Endothelial cell of umbilical vein (primary cell): ENCODE measurements at regions not wholly inside any gene's neighbourhood (a gene's known extent, or its start where the extent isn't known, plus 50 kb on each side); places are given as distances from the start of the nearest gene placed in this dataset.
A peak's percentile ranks its signal among the peaks of the same experiment; 100 is the strongest.

Experiments used
- BruUV-seq: library from RNA; stranded (reverse); fragments of 400-500 nt; replicated peaks from 2 replicates; lab custom pipeline; 2021; lab: Mats Ljungman, UMichigan
- CTCF ChIA-PET: fragments of 300-600, 350-600 bp; sonication (Branson Sonifier 250); formaldehyde crosslinking; loops from one replicate; lab custom pipeline; 2021; ENCODE audit warnings: antibody characterized with exemption, inconsistent platforms; lab: Charles Lee
- POLR2A ChIA-PET: fragments of 300-600, 350-600 bp; sonication (Branson Sonifier 250); formaldehyde crosslinking; loops from one replicate; lab custom pipeline; 2021; ENCODE audit warnings: antibody characterized with exemption, inconsistent platforms; lab: Charles Lee
- DNase-seq: peaks from one replicate; pipeline ENCODE4 v3.0.0-alpha.2; 2011; ENCODE audit warnings: low read depth, low spot score
- FAIRE-seq: peaks from 2 replicates; lab custom pipeline; 2011; peaks lifted over from hg19 to GRCh38; lab: Jason Lieb, UNC
- H2AFZ ChIP-seq: 2 replicates; pipeline ENCODE4 v1.6.0; 2012; ENCODE audit warnings: low read depth, low read length, control low read depth, inconsistent platforms
- H3K27ac ChIP-seq: 2 replicates; pipeline ENCODE4 v1.5.1; 2011; ENCODE audit warnings: low read depth, mild to moderate bottlenecking, control low read depth, low read length, moderate library complexity; ENCODE audit not compliant: insufficient read depth
- H3K27me3 ChIP-seq, 2 experiments: 2 replicates each; pipeline versions ENCODE4 v1.6.0 to v1.6.1; 2011; ENCODE audit warnings: low read length in 2 of 2, mixed read lengths in 1 of 2; ENCODE audit not compliant: control insufficient read depth in 2 of 2, insufficient read depth in 2 of 2
- H3K36me3 ChIP-seq, 2 experiments: 2 replicates in 1 of 2; 3 replicates in 1 of 2; pipeline ENCODE4 v1.5.1; 2011; ENCODE audit warnings: low read length in 2 of 2, mild to moderate bottlenecking in 1 of 2, moderate library complexity in 1 of 2; ENCODE audit not compliant: control insufficient read depth in 2 of 2, insufficient read depth in 2 of 2; ENCODE audit errors: extremely low read depth in 1 of 2
- H3K4me1 ChIP-seq: 3 replicates; pipeline ENCODE4 v1.5.1; 2011; ENCODE audit warnings: mild to moderate bottlenecking, low read length; ENCODE audit not compliant: control insufficient read depth, insufficient read depth; ENCODE audit errors: extremely low read depth
- H3K4me2 ChIP-seq: 2 replicates; pipeline ENCODE4 v1.6.1; 2011; ENCODE audit warnings: low read length, control low read depth, mixed read lengths; ENCODE audit not compliant: insufficient read depth
- H3K4me3 ChIP-seq, 3 experiments: fragments of 200-600 bp in 1 of 3; sonication (generic), shearing (Covaris generic) in 1 of 3; replicated peaks in 1 of 3; 2 replicates each; pipeline ENCODE4 v1.5.1; 2011 to 2016; ENCODE audit warnings: control low read depth in 3 of 3, low read length in 3 of 3, mild to moderate bottlenecking in 2 of 3, inconsistent platforms in 1 of 3, low read depth in 1 of 3, moderate library complexity in 1 of 3; ENCODE audit not compliant: insufficient read depth in 1 of 3
- H3K79me2 ChIP-seq: 2 replicates; pipeline ENCODE4 v1.6.0; 2012; ENCODE audit warnings: low read length, inconsistent platforms; ENCODE audit not compliant: control insufficient read depth, insufficient read depth
- H3K9ac ChIP-seq: replicated peaks from 2 replicates; pipeline ENCODE3; 2011; ENCODE audit warnings: low read length, control low read depth; ENCODE audit not compliant: insufficient read depth; ENCODE audit errors: extremely low read depth
- H3K9me1 ChIP-seq: replicated peaks from 3 replicates; pipeline ENCODE4 v1.6.0; 2011; ENCODE audit warnings: mild to moderate bottlenecking, low read length; ENCODE audit not compliant: control insufficient read depth, insufficient read depth; ENCODE audit errors: extremely low read depth
- H3K9me3 ChIP-seq: replicated peaks from 2 replicates; pipeline ENCODE4 v1.5.1; 2012; ENCODE audit warnings: low read length, inconsistent platforms; ENCODE audit not compliant: control insufficient read depth, insufficient read depth
- H4K20me1 ChIP-seq: replicated peaks from 2 replicates; pipeline ENCODE3; 2011; ENCODE audit warnings: mild to moderate bottlenecking, low read length; ENCODE audit not compliant: control insufficient read depth, insufficient read depth; ENCODE audit errors: extremely low read depth
- CTCF ChIP-seq, 2 donors: IDR thresholded peaks; 1 replicate in 1 of 2; 2 replicates in 1 of 2; pipeline ENCODE4 v1.5.1; 2011; ENCODE audit warnings: low read length in 2 of 2, mild to moderate bottlenecking in 2 of 2, moderate library complexity in 2 of 2, control low read depth in 1 of 2, inconsistent platforms in 1 of 2, low read depth in 1 of 2; ENCODE audit not compliant: insufficient read depth in 1 of 2; ENCODE audit errors: extremely low read depth in 1 of 2
- EZH2 ChIP-seq: IDR thresholded peaks from 2 replicates; pipeline ENCODE4 v1.6.1; 2012; ENCODE audit warnings: borderline replicate concordance, low read depth, mild to moderate bottlenecking, moderate library complexity, low read length, inconsistent platforms; ENCODE audit not compliant: severe bottlenecking
- FOS ChIP-seq: IDR thresholded peaks from 2 replicates; pipeline ENCODE4 v1.6.1; 2011; ENCODE audit warnings: mild to moderate bottlenecking, low read length, moderate library complexity, borderline replicate concordance; ENCODE audit not compliant: insufficient read depth
- GATA2 ChIP-seq: IDR thresholded peaks from 2 replicates; pipeline ENCODE4 v1.7.0; 2011; ENCODE audit warnings: low read depth, mild to moderate bottlenecking, moderate library complexity, mixed read lengths, low read length; ENCODE audit not compliant: insufficient read length, insufficient read depth
- JUN ChIP-seq: IDR thresholded peaks from 2 replicates; pipeline ENCODE4 v1.6.1; 2011; ENCODE audit warnings: borderline replicate concordance, low read depth; ENCODE audit not compliant: insufficient read length, insufficient read depth
- MYC ChIP-seq: IDR thresholded peaks from one replicate; pipeline ENCODE4 v1.6.1; 2011; ENCODE audit warnings: mild to moderate bottlenecking, low read depth, low read length
- POLR2A ChIP-seq: IDR thresholded peaks from 2 replicates; pipeline ENCODE4 v1.6.1; 2012; ENCODE audit warnings: low read depth, mild to moderate bottlenecking, control low read depth, low read length
- POLR2AphosphoS5 ChIP-seq: IDR thresholded peaks from 2 replicates; pipeline ENCODE4 v1.6.1; 2012; ENCODE audit warnings: low read depth, mild to moderate bottlenecking, control low read depth, low read length, moderate library complexity; ENCODE audit not compliant: insufficient read depth
- dilution Hi-C: fragments of 300-500 bp; cut with MboI; formaldehyde crosslinking; loops from one replicate; pipeline ENCODE4 v1.15.0; 2019; ENCODE audit warnings: low sequenced_read_pairs; ENCODE audit not compliant: extremely low pct_ligation_motif_present
- intact Hi-C: fragments of 100-400 bp; cut with micrococcal nuclease; formaldehyde crosslinking; loops from one replicate; pipeline ENCODE4 v1.10.0; 2022
- TF ChIP-seq, protein P1 (sequence below): IDR thresholded peaks from 2 replicates; pipeline ENCODE4 v1.6.1; 2011; ENCODE audit not compliant: insufficient read depth, insufficient read length

DNA sequence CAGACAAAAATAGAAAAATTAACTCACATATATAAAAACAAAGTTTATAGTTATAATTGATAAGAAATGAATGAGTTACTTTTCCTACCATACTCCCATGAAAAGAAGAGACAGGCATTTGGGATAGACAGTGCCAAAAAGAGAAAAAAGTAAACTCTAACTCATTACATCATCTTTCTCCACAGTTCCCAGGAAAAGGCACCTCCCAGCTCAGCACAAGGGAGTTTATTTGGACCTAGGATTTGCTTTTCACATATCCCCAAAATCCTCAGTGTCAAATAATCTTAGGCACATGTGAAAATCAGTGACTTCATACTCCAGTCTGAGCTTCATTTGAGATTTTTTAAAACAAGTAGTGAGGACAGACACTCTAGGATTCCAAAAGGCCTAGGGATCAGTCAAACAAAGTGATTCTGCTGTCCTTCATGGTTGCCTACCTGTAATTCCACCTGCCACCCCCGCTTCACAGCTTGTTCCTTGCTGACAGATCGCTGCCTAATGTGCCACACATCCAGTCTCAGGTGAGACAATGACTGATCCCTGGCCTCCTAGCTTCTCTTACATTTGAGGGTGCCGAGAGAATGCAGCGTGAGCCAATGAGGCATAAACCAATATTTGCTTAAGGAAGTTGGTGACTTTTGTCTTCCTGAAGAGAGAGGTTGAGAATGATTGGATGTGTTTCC is 573.7 kb downstream of the TBL1XR1 start:
- BruUV-seq: no TSS peak
- TF ChIP-seq CTCF (IDR thresholded peaks at IDR 0.05; ENCODE audit: extremely low read depth in 1 of 2, insufficient read depth in 1 of 2, low read depth in 1 of 2, low read length in 2 of 2) (no peak), GATA2 (no peak), MYC (no peak), FOS (no peak), POLR2A (no peak), JUN (no peak), EZH2 (no peak), POLR2AphosphoS5 (no peak)
- TF ChIP-seq, protein P1, sequence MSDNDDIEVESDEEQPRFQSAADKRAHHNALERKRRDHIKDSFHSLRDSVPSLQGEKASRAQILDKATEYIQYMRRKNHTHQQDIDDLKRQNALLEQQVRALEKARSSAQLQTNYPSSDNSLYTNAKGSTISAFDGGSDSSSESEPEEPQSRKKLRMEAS: no peak
- Histone ChIP-seq H3K79me2 (no peaks in the 10 kb centered on the region), H3K36me3 (no peaks in the 10 kb centered on the region), H2AFZ (peak overlapping the region; percentile 42), H4K20me1 (no peaks in the 10 kb centered on the region), H3K9ac (no peak overlapping the region), H3K9me3 (no peaks in the 10 kb centered on the region), H3K27me3 (no peaks in the 10 kb centered on the region), H3K9me1 (no peaks in the 10 kb centered on the region), H3K4me3 (no peak overlapping the region), H3K4me2 (no peak overlapping the region), H3K27ac (no peak overlapping the region), H3K4me1 (no peaks in the 10 kb centered on the region)
- ChIA-PET CTCF (interaction anchor here (2.1 kb wide), 1 partner anchor 11 kb away, joined by 5 read pairs; no protein-coding TSS in a partner anchor), POLR2A (no interaction called here)
- DNase-seq: no peak
- dilution Hi-C loops: no loop called here
- intact Hi-C loops: no loop called here
- FAIRE-seq: no peak
